Suppressor macrophage treated with lipopolysaccharide for 4 hours (primary cell): ENCODE measurements at regions not wholly inside any gene's neighbourhood (a gene's known extent, or its start where the extent isn't known, plus 50 kb on each side); places are given as distances from the start of the nearest gene placed in this dataset.

ENCODE experiments used
- DNase-seq: peaks from one replicate; pipeline ENCODE4 v3.0.0-alpha.2; 2020

DNA sequence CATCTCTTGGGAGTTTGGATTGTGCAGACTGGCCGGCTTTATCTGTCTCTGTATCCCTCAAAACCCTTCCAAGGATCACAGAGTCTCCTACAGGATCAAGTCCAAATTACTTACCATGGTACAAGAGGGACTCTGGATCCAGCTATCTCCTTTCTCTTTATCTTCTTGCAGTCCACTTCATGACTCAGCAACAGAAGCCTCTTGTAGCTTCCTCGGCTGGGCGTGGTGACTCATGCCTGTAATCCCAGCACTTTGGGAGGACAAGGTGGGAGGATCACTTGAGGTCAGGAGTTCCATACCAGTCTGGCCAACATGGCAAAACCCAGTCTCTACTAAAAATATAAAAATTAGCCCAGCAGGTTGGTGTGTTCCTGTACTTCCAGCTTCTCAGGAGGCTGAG is 189.7 kb downstream of the BCAT1 start:
- DNase-seq = no peak

DNA sequence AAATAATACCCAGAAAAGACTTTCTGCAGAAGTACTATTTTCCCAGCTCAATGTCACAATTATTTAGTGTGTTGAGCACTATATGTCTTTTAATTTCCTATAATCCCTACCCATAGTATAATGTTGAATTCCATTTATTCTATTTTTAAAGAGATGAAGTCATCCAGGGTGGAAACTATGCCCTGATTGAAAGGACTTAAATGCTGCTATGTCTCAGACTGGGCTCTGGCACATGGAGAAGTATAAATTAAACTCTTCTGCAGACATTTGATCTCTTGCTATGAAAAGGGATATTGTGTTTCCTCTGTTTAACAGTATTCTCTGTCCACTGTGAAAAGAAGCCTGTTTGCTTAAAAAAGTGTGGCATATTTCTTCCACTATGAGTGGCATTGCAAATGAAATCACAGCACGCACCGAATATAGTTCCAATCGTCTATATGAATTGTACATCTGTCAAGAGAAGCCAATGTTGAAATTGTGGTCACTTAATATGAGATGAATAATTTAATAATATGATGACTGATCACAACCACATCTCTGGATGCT is 192.3 kb downstream of the BCAT1 start:
- DNase-seq = no peak

DNA sequence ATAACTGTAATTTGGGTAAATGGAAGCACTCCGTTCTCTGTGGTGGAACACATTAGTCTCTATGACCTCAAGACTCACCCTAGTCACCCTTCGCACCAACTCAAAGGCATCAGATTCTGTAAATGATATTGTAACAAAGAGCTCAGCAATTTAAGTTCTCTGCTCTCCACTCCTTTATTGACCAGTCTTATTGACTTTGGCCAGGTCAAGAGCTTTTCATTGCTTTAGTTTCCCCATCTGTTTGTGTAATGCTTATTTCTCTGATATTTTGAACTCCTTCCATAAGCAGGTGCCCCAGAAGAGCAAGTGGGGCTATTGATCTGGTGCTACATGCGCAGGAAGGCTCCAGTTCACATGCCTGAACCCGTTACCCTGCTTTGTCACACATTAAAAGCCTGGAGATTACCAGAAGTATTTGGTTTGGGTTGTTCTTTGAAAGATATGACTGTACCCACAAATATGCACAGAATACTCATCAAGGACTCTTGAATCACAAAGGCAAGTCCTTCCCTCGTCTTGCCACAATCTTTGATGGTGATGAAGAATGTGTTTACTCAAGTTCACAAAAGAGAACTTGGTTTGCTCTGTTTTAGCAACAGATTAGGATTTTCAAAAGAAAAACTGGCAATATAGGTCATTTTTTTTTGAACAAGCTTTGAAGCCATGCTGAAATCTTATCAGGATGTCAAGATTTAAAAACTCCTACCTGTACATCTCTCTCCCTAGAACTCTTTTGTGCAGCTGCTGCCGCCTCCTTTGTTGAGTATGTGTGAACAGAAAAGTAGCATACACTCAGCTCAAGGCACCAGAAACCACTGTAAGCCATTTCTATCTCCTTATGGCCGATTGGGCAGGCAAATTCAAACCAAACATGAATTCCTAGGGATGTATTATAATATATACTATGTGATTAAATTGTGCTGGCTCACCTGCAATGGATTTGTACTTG is 193.9 kb downstream of the BCAT1 start:
- no peak for DNase-seq

DNA sequence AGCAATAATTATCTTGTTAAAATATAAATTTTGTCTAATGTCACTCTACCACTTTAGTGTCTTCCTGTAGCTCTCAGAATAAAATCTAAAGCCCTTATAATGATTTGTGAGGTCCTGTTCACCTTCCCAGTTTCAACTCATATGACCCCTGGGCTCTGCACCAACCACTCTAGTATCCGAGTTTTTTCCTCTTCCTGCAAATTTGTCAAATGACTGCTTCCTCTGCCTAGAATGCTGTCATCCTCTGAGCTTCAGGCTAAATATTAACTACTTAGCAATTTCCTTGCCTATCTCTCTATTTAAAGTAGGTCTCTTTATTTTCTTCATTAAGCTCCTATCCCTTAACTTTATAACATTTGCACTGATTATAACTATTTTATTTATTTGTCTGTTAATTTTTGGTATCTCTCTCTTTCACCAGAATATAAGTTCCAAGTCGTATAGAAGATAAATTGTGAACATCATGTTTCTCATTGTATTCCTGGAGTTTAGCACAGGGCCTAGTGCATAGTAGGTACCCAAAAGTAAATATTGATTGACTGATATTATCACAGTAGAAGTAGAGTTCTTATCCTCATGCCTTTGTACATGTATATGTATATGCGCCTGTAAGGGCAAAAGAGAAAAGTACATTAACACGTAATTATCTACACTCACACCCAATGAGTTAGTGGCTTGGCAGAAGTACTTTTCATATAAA is 196.0 kb downstream of the BCAT1 start:
- DNase-seq = no peak

DNA sequence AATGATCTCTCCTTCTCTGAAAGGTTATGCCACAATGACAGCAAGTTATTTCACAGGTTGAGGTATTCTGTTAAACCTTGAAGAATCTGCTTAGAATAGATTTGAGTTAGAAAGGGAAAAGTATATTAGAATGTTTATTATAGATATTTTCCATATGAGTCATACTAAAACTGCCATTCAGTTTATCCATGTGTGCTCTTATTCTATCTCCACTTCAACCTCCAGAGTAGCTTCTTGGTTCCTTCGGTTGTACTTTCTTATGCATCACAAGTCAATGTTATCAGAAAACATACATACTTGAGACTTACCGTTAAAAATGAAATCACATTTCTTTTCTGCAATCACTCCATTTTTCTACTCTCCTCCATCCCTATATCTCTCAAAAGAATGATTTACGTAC is 197.7 kb downstream of the BCAT1 start:
- DNase-seq = no peak

DNA sequence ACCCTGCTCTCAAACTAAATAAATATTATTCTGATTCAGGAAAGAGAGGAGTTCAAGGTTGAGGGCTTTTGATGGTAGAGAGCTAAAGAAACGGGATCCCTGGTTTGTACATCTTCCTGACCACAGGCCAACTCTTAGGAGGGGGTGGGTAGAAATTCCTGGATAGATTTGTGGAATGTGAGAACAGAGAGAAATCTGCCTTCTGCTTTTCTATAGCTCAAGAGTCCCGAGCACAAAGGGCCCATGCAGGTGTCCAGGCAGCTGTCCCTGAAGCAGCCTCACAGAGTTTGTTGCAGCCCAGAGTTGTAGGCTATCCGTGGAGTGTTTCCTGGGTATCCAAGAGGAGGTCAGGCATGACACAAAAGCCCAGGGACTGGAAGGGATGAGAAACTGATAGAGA is 198.6 kb downstream of the BCAT1 start:
- no peak for DNase-seq

DNA sequence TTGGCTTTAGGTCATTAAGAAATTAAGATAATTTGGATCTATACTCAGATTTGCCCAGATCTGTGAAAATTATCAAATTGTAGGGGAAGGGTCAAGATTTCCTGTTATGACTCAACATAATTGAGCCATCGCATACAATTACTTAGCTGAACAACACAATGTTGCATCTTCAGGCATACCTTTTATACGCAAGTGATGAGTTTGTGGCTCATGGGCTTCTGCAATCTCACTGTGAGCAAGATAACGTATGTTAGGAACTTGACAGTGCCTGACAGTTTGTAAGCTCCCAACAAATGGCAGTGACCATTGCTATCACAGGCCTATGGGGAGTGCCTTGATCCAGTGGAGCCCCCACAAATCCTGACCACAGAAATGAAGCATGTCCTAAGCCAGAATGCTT is 199.7 kb downstream of the BCAT1 start:
- DNase-seq = no peak

DNA sequence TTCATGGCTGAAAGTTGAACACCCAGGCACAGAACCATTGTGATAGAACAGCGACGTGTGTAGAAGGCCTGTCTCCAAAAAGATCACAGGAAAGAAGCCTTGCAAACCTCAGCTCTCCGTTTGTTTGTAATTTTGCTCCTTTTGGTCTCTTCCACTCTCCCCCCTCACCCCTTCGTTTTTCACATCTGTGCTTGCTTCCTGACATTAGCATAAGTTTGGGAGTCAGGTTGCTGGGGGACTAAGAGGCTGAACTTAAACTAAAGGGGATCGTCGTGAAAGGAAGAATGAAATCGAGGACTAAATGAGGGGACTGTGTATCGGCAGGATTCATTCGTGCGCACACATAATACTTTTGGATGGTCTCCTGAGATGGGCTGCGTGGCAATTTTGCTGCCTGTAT is 200.6 kb downstream of the BCAT1 start:
- DNase-seq = no peak

DNA sequence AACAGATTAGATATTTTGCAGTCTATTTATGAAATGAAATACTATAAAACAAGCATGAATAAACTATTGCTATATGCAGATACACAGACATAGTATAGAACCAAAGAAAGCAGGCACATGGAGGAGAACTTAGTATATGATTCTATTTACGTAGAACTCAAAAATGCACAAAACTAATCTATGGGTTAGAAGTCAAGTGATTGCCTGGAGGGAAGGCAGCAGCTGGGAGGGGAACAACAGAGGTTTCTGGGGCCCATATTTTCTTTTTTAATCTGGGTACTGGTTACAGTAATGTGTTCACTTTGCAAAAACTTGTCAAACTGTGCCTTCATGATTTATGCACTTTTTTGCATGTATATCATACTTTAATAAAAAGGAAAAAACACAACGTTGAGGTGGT is 202.0 kb downstream of the BCAT1 start:
- DNase-seq = no peak

DNA sequence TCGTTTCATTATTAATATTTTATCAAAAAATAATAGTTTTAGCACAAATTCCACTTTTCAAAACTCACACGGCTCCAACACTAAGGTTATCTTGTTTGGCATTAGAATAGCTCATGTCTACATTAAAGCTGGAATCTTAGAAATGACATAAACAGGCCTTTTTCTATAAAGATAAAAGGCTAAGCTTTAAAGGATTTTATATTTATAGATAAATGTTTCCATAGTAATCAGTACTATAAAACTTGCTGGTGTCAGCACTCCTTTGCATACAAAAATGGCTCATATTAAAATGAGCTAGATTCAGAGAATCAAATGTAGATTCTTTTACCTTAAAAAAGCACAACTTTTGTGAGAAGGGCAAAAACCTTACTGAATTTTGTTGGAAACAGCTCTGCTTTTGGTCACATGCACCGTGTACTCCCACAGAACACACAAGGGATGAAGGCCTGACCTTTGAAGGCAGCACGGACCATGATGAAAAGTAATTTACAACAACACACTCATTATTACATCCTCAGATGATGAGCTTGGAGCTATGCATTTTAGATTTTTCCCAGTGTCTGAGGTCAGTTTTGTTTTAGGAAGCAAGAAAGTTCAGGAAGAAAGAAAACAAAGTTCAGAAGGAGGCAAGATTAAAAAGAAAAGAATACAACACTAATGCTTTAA is 202.8 kb downstream of the BCAT1 start:
- no peak for DNase-seq

DNA sequence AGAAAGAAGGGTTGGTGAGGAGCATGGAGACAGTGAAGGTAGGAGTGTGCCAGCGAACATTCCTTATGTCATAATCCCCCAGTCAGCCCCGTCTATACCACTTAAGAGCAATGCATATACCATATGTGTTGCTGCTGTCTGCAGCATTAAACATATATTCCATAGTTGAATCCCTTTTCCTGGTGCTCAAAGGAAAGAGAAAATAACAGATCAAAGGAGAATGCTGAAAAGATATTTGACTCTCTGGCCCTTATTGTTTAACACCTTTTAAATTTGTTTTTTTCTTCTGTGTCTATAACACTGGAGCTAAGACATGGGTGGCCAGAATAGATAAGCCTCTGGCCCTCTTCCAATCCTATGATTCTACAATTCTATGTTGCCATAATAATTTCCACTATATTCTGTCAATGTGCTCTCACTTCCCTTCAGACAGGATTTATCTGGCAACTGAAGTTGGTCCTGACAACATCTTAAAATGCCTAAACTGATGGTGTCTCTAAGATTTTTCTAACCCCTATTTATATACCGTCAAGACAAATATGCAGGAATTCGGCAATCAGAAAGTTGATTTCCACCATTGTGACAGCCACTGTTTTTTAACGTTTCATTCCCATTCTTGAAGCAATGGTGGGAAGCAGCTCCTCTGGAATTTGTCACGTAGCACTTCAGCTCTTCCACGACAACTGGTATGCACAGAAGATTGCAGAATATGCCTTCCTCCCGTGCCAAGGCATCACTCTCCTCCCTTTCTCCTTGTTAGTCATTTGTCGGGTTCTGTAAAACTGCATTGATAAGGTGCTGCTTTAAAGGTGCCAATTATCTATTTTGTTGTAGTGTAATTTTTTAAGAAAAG is 204.7 kb downstream of the BCAT1 start:
- DNase-seq = no peak

DNA sequence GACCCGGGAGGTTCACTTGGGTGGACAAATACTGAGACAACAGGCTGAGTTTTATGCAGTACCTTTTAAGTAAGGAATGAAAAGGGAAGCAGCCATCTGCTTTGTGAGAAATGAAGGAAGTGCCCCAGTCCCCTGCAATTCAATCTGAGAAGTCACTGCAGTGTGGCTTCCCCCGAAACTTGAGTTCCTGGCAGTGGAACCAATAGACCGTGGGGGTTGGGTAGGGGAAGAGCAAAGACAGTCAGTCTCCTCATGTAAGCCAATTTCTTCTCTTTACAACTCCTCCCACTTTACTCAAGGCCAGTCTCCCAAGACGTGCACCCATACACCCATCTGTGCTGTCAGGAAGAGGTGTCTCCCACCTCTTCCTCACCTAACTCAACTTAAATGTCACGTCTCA is 206.5 kb downstream of the BCAT1 start:
- DNase-seq = peak; percentile 92

DNA sequence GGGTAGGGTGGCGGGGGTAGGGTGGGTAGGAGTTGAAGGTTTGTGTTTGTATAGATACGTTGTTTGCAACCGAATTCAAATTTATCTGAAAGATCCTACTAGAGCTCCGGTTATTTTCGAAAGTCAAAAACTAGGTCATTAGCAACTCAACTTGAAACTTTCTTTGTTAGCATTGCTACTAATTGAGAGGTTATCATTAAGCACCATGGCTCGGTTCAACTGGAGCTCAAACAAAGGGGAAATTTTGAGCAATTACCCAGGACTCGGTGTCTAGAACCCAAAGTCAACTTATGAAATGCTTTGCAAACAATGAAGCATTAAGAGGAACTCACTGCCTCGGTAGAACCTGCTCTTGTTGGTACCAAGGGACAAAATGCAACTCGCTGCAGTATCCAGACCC is 207.7 kb downstream of the BCAT1 start:
- no peak for DNase-seq

DNA sequence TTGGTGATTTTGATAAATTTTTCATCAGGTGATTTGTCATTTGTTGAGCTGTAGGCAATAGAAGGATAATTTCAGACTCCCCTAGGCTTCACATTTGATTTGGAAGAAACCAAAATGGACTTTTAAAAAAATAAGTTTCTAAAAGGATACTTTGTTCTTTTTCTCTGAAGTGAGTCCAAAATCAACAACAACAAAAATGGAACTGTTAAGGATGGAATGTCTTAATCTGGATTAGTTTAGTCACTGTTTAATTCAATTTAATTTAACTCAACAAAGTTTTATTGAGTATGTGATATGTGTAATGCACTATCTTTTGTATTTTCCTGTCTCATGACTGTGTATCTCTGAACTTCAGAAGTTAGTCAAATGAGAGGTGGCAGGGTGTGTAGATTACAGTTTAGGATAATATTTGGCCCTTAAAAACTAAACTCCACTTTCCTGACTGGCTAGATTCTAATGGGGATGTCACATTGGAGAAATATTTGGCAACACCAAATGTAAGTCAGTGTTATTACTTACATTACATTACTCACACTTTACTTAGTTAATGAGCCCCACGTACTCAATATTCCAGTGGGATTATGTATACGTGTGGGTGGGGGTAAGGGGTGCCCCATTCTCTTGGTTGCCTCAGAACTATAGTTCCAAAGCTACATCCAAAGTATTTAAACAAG is 209.7 kb downstream of the BCAT1 start:
- no peak for DNase-seq

DNA sequence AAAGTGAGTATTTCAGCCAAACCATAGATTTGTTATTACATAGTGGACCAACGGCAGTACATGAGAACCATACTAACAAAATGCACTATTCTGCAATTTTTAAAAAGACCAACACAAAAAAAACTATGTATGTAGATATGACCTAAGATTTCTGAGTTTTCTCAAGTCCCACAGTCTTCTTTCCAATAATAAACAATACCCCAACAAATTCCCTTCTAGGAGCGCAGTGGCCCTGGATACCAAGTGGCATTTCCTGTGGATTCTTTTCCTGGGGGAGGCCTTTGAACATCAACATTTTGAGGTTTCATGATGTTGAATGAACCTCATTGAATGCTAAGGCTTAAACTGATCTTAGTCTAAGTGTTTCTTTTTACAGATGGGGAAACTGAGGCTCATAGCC is 210.5 kb downstream of the BCAT1 start:
- DNase-seq = no peak

DNA sequence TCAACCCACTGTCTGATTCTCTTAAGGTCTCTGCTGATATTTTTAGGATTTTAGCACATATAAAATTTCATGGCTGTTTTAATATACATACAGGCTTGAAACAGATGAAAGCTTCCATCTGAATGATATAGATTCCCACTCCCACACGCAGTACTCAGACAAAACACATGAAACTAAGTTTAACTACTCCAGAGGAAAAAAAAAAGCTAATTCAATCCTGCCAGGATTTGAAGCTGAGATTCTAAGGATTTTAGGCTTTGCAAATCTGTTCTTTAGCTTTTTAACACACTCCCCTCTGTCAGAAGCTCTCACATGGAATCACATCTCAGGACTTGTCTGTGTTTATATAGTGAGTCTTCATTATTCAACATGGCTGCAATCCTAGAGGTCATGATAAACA is 217.3 kb downstream of the BCAT1 start:
- no peak for DNase-seq

DNA sequence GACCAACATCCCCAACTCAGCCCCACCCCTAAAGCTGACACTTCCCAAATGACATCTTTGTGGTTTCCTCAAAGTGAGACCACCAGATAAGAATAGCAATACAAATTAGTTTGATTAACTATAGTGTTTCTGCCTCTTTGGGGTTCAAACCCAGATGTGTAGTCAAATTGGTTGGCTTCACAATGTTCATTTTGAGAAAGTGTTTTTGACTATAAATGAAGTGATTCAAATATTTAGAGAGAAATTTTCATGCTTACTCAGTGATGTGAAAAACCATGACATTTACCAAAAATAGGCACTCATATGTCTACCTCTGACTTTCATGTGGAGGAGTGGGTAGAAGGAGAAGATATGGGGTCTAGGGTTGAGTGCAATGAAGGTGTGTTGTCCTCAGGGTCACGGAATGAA is 218.4 kb downstream of the BCAT1 start:
- DNase-seq = no peak

DNA sequence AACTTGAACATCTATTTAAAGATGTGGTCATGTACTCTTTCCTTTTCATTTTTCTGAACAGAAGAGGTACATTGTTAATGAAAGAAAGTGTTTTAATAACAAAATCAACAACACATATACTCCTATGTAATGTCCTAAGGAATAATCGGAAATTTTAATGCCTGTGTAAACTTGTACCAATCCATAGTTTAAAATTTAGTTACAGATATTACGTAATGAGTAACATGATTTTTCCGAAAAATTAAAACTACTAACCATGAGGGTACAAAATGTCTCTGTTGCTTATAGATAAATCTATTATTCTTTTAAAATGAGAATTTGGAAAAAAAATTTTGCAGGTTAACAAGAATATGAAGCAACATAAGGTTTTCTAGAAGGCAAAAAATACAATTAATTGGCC is 220.1 kb downstream of the BCAT1 start:
- no peak for DNase-seq

DNA sequence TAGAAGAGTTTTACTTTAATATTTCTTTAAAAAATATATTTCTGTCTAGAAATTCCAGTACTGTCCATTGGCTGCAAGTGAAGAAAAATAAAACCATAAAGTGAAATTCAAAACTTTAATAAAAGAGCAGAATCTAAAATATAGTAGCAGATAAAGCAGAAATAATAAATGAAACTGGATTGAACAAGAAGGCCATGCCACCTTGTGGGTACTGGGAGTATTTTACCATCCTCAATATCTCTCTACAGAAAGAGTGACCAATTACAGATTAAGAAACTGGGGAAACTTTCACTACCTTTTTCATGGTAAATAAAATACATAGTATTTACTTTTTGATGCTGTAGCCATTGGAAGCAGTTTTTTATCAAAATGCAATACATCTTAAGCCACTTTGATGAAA is 220.5 kb downstream of the BCAT1 start:
- peak; percentile 72 for DNase-seq

DNA sequence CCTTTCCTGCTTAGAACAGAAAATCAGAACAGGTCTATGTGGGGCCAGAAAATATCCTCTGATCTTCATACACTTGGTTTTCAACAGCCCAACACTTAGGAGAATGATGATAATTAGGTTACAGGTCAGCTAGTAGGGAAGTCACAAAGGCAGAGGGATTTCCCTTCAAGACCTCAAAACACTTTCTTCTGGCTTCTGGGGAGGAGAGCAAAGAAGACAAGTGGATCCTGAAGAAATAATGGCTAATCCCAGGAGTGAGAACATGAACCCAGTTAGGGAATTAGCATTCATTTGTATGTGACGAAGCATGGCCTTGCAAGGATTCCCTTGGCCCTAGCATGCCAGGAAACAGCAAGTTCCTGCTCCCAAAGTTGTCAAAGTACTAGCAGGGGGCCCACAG is 223.3 kb downstream of the BCAT1 start:
- no peak for DNase-seq

DNA sequence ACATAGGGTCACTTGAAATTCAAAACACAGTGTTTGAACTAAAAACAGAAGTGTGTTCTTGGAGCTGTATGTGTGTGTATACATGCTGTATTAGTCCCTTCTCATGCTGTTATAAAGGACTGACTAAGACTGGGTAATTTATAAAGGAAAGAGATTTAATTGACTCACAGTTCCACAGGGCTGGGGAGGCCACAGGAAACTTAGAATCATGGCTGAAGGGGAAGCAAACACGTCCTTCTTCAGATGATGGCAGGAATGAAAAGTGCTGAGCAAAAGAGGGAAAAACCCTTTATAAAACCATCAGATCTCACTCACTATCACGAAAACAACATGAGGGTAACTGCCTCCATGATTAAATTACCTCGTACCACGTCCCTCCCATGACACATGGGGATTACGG is 224.1 kb downstream of the BCAT1 start:
- peak; percentile 84 for DNase-seq

DNA sequence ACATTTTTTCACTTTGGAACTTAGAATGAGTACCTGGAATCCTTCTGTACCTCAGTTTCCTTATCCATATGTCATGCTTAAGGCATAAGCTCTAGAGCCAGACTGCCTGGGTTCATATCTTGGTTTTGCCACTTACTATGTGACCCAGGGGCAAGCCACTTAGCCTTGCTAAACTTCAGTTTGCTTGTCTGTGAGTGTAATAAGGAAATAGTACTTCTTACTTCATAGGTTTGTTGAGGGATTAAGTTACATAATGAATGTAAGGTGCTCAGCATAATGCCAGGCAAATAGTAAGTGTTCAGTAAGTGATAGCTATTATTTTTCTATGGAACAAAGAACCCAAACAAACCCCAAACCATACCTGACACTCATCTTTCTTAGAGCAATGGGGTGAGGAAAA is 225.1 kb downstream of the BCAT1 start:
- no peak for DNase-seq
